Prostate gland (tissue), 2 donors: ENCODE measurements at regions not wholly inside any gene's neighbourhood (a gene's known extent, or its start where the extent isn't known, plus 50 kb on each side); places are given as distances from the start of the nearest gene placed in this dataset.

Experiments used
- DNase-seq: peaks from one replicate; pipeline ENCODE4 v3.0.0-alpha.2; 2019; ENCODE audit warnings: low spot score
- H3K27ac ChIP-seq, 2 donors: fragments of 200-600 bp; sonication (generic); 2 replicates each; pipeline ENCODE4 v1.5.1; 2017 to 2019
- H3K27me3 ChIP-seq: fragments of 200-600 bp; sonication (generic); replicated peaks from 2 replicates; pipeline ENCODE4 v1.5.1; 2019; ENCODE audit not compliant: insufficient read depth
- H3K36me3 ChIP-seq, 2 donors: fragments of 200-600 bp; sonication (generic); 1 replicate in 1 of 2; 2 replicates in 1 of 2; pipeline versions ENCODE4 v1.5.1 to v1.8.1; 2017 to 2019
- H3K4me1 ChIP-seq: fragments of 200-600 bp; sonication (generic); replicated peaks from 2 replicates; pipeline ENCODE4 v1.5.1; 2019
- H3K4me3 ChIP-seq, 2 donors: fragments of 200-600 bp; sonication (generic); 2 replicates each; pipeline ENCODE4 v1.5.1; 2017 to 2019
- H3K9me3 ChIP-seq: fragments of 200-600 bp; sonication (generic); 2 replicates; pipeline ENCODE4 v1.5.1; 2017
- CTCF ChIP-seq, 4 experiments: fragments of 200-600 bp in 2 of 4; fragments of 450-650 bp in 2 of 4; sonication (generic) in 2 of 4; IDR thresholded peaks; 1 replicate in 3 of 4; 2 replicates in 1 of 4; pipeline ENCODE4 v1.5.1; 2016 to 2019; ENCODE audit warnings: antibody characterized with exemption in 4 of 4, mild to moderate bottlenecking in 2 of 4, moderate library complexity in 2 of 4
- POLR2A ChIP-seq: fragments of 450-650 bp; IDR thresholded peaks from one replicate; pipeline ENCODE4 v1.6.1; 2016; ENCODE audit warnings: antibody characterized with exemption, mild to moderate bottlenecking
- POLR2AphosphoS5 ChIP-seq: sonication (generic); formaldehyde crosslinking; IDR thresholded peaks from one replicate; pipeline ENCODE4 v1.6.1; 2017; ENCODE audit warnings: antibody characterized with exemption
- WGBS: methylation state at CpG from one replicate; pipeline ENCODE4 v1.1.5; 2018; 5-methylcytosine and 5-hydroxymethylcytosine counted together
- intact Hi-C: fragments of 100-400 bp; cut with DNase I; formaldehyde crosslinking; loops from one replicate; pipeline ENCODE4 v1.14.2; 2022

DNA sequence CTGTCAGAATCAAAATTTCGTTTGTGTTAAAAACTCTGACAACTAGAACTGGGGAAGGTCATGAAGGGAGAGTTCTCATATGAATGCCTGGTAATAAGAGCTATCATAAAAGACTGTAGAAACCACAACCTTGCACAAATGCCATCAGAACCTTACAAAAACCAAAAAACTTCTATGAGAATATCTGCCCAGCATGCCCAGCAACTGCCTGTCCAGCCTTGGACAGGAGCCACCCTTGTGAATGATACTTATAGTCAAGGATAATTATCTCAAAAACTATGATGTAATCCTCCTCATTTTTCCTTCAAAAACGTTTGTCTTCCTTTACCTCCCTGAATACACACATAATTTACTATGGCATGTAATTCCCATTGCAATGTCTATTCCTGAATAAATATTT lies 53.4 kb upstream of the C1orf185 start:
- no peak for TF ChIP-seq POLR2A
- no peak for TF ChIP-seq CTCF (IDR thresholded peaks at IDR 0.05)
- TF ChIP-seq POLR2AphosphoS5, result no peak
- Histone ChIP-seq H3K4me1 (no peaks in the 10 kb centered on the region), H3K27me3 (no peaks in the 10 kb centered on the region), H3K27ac (no peak overlapping the region), H3K36me3 (no peaks in the 10 kb centered on the region), H3K4me3 (no peak overlapping the region), H3K9me3 (no peaks in the 10 kb centered on the region)
- DNase-seq, result no peak
- 31% methylated on average over 2 of the region's 2 CpGs for WGBS
- intact Hi-C loops, result loop anchor here (10.0 kb wide), 2 partner anchors 104 to 274 kb away; no protein-coding TSS in a partner anchor
